PFSK-1 (cell line): ENCODE measurements at regions not wholly inside any gene's neighbourhood (a gene's known extent, or its start where the extent isn't known, plus 50 kb on each side); places are given as distances from the start of the nearest gene placed in this dataset.

Source experiments
- FOXP2 ChIP-seq: optimal IDR thresholded peaks from 2 replicates; pipeline ENCODE3; 2011; ENCODE audit warnings: borderline replicate concordance, control low read depth, inconsistent platforms; ENCODE audit not compliant: insufficient read depth; ENCODE audit errors: extremely low read length, extremely low read depth
- POLR2AphosphoS5 ChIP-seq: IDR thresholded peaks from 2 replicates; pipeline ENCODE4 v1.6.1; 2012; ENCODE audit warnings: low read depth, mild to moderate bottlenecking, control low read depth, low read length, moderate library complexity
- SIN3A ChIP-seq: IDR thresholded peaks from 2 replicates; pipeline ENCODE4 v1.6.1; 2012; ENCODE audit warnings: mild to moderate bottlenecking, low read length, moderate library complexity, borderline replicate concordance; ENCODE audit not compliant: insufficient read depth
- TAF1 ChIP-seq: IDR thresholded peaks from 2 replicates; pipeline ENCODE4 v1.6.1; 2012; ENCODE audit warnings: low read length, control low read depth, borderline replicate concordance; ENCODE audit not compliant: insufficient read depth
- TF ChIP-seq, protein P1 (sequence below), 2 experiments: IDR thresholded peaks; 2 replicates each; pipeline versions ENCODE4 v1.6.1 to v1.8.0; 2011 to 2012; ENCODE audit warnings: low read depth in 2 of 2, low read length in 2 of 2, control low read depth in 1 of 2, inconsistent platforms in 1 of 2, mild to moderate bottlenecking in 1 of 2, moderate library complexity in 1 of 2; ENCODE audit not compliant: insufficient read depth in 1 of 2

DNA sequence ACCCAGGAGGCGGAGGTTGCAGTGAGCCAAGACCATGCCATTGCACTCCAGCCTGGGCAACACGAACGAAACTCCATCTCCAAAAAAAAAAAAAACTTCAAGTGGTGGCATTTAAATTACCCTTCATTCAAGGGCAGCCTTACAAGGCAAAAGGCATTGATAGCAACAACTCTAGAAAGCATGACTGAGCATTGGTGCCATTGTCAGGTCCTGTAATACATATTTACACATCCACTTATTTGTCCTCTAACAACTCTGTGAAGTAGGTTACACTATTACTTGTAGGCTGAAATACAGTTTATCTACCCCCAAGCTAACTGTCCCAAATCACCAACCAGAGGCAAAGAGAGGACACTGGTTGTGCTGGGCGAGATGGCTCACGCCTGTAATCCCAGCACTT lies 52.7 kb upstream of the LARP1 start:
- no peak for TF ChIP-seq FOXP2
- no peak for TF ChIP-seq SIN3A
- TF ChIP-seq TAF1: no peak
- TF ChIP-seq, protein P1, sequence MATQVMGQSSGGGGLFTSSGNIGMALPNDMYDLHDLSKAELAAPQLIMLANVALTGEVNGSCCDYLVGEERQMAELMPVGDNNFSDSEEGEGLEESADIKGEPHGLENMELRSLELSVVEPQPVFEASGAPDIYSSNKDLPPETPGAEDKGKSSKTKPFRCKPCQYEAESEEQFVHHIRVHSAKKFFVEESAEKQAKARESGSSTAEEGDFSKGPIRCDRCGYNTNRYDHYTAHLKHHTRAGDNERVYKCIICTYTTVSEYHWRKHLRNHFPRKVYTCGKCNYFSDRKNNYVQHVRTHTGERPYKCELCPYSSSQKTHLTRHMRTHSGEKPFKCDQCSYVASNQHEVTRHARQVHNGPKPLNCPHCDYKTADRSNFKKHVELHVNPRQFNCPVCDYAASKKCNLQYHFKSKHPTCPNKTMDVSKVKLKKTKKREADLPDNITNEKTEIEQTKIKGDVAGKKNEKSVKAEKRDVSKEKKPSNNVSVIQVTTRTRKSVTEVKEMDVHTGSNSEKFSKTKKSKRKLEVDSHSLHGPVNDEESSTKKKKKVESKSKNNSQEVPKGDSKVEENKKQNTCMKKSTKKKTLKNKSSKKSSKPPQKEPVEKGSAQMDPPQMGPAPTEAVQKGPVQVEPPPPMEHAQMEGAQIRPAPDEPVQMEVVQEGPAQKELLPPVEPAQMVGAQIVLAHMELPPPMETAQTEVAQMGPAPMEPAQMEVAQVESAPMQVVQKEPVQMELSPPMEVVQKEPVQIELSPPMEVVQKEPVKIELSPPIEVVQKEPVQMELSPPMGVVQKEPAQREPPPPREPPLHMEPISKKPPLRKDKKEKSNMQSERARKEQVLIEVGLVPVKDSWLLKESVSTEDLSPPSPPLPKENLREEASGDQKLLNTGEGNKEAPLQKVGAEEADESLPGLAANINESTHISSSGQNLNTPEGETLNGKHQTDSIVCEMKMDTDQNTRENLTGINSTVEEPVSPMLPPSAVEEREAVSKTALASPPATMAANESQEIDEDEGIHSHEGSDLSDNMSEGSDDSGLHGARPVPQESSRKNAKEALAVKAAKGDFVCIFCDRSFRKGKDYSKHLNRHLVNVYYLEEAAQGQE (IDR thresholded peaks at IDR 0.05; ENCODE audit: insufficient read depth in 1 of 2, low read depth in 2 of 2, low read length in 2 of 2): no peak
- TF ChIP-seq POLR2AphosphoS5: no peak

DNA sequence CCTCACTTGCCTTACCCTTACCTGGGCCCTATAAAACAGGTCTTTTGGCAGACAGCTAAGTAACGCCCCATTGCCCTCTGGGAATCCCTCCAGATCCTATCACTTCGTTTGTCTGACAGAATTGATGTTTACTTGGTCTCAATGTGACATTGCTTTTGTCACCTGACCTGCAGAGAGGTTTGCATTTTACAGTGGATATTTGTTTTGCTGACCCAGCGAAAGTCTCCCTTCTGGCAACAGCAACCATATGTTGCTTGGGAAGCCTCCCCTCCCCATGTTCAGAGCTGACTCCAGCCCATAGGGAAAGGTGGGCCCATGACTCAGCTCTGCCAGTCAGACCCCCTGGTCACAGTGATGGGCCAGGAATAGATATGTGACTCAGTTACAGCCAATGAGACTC lies 54.0 kb upstream of the LARP1 start:
- TF ChIP-seq POLR2AphosphoS5 (no peak), TAF1 (no peak), FOXP2 (no peak), SIN3A (no peak)
- TF ChIP-seq, protein P1 (IDR thresholded peaks at IDR 0.05; ENCODE audit: insufficient read depth in 1 of 2, low read depth in 2 of 2, low read length in 2 of 2): no peak

DNA sequence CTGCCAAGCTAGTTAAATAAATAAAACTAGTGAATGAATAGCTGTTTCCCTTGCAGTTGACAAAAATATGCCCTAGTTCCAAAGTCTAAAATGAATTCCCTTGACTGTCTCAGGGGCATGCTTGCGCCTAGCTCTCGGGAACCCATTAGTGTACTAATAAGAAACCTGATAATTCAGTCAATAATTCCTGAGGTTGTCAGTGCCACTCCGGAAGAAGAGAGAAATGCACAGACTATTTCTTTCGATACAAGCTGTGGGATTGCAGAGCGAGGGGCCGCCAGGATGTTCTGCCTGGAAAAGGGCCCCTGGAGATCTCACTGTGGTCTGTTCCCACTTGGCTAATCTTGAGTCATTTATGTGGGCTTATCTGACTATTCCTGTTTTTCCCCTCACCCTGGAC lies 56.4 kb upstream of the LARP1 start:
- no peak for TF ChIP-seq POLR2AphosphoS5
- no peak for TF ChIP-seq SIN3A
- TF ChIP-seq FOXP2: no peak
- no peak for TF ChIP-seq TAF1
- TF ChIP-seq, protein P1 (IDR thresholded peaks at IDR 0.05; ENCODE audit: insufficient read depth in 1 of 2, low read depth in 2 of 2, low read length in 2 of 2): no peak

DNA sequence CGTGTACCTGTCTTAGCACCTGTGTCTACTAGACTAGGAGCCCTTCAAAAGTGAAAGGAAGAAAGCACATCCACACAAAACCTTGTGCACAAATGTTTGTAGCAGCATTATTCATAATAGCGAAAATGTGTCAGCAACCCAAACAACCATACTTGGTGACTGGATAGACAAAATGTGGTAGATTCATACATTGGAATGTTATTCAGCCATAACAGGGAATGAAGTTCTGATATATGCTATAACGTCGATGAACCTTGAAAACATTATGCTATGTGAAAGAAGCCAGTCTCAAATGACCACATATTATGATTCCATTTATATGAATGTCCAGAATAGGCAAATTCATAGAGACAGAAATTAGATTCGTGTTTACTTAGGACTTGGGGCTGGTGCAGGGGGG lies 57.8 kb upstream of the LARP1 start:
- TF ChIP-seq TAF1 (no peak), FOXP2 (no peak), POLR2AphosphoS5 (no peak), SIN3A (no peak)
- TF ChIP-seq, protein P1 (IDR thresholded peaks at IDR 0.05; ENCODE audit: insufficient read depth in 1 of 2, low read depth in 2 of 2, low read length in 2 of 2): no peak

DNA sequence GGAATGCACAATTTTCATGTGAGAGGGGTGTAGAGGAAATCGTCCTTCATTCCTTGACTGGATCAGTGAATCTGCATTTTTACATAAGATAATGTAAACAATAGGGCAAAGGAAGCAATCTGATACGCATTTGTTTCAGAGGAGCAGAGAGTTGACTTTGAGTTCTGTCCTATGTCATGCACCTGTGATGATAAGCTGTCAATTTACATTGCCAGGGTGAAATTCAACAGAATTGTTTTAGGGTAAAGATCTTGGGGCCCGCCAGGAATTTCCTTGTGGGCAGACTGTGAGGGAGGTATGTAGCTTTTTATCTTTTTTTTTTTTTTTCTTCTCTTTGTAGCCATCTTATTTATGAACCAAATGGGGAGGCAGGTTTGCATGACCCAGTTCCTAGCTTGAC lies 58.3 kb upstream of the LARP1 start:
- no peak for TF ChIP-seq POLR2AphosphoS5
- TF ChIP-seq TAF1: no peak
